Upper lobe of right lung (tissue), 1 donor: ENCODE measurements at regions not wholly inside any gene's neighbourhood (a gene's known extent, or its start where the extent isn't known, plus 50 kb on each side); places are given as distances from the start of the nearest gene placed in this dataset.

Source experiments
- ATAC-seq: fragments of 200-7000 bp; cut with Tn5 transposase; one replicate; pipeline ENCODE4 v1.9.1; 2020; ENCODE audit warnings: mild to moderate bottlenecking, moderate library complexity
- DNase-seq: peaks from one replicate; pipeline ENCODE4 v3.0.0-alpha.2; 2020
- H3K27ac ChIP-seq: fragments of 200-600 bp; one replicate; pipeline ENCODE4 v1.8.0; 2022
- H3K27me3 ChIP-seq: fragments of 200-600 bp; one replicate; pipeline ENCODE4 v1.8.0; 2022; ENCODE audit warnings: mild to moderate bottlenecking
- H3K36me3 ChIP-seq: fragments of 200-600 bp; one replicate; pipeline ENCODE4 v1.8.0; 2022
- H3K4me1 ChIP-seq: fragments of 200-600 bp; one replicate; pipeline ENCODE4 v1.8.0; 2022
- H3K4me3 ChIP-seq: fragments of 200-600 bp; one replicate; pipeline ENCODE4 v1.8.0; 2022; ENCODE audit warnings: mild to moderate bottlenecking
- H3K9me3 ChIP-seq: fragments of 200-600 bp; one replicate; pipeline ENCODE4 v1.8.0; 2022
- intact Hi-C: fragments of 100-400 bp; cut with DNase I; formaldehyde crosslinking; loops from one replicate; pipeline ENCODE4 v1.11.0; 2022
- TF ChIP-seq, protein P1 (sequence below): fragments of 200-600 bp; IDR thresholded peaks from one replicate; pipeline ENCODE4 v1.8.0; 2022; ENCODE audit warnings: antibody characterized with exemption
- donor health status: DM: no; HTN: yes; CAD: no; lungs with severe emphysema.

DNA sequence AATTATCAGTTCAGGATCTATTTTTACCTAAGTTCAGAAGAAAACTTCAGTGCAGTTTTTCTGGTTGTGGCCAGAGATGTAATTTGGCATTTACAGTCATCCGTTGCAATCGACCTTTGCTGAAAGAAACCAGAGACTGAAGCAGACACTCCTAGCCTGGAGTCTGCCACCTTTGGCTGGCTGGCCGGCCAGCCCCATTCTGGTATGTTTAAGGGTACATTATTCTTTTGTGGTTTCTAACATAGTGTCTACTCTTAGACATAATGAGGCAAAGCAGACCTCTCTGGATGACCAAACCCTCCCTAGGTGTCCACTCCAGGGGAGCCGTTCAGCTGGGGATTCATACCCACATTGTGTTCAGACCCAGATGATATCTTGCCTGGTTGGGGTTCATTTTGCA is 275.9 kb upstream of the TPM1 start:
- Histone ChIP-seq H3K4me1 (no peaks in the 10 kb centered on the region), H3K27me3 (no peaks in the 10 kb centered on the region), H3K9me3 (no peaks in the 10 kb centered on the region), H3K4me3 (no peak overlapping the region), H3K27ac (no peak overlapping the region), H3K36me3 (peaks cover 5% of the 10 kb centered on the region)
- TF ChIP-seq, protein P1, sequence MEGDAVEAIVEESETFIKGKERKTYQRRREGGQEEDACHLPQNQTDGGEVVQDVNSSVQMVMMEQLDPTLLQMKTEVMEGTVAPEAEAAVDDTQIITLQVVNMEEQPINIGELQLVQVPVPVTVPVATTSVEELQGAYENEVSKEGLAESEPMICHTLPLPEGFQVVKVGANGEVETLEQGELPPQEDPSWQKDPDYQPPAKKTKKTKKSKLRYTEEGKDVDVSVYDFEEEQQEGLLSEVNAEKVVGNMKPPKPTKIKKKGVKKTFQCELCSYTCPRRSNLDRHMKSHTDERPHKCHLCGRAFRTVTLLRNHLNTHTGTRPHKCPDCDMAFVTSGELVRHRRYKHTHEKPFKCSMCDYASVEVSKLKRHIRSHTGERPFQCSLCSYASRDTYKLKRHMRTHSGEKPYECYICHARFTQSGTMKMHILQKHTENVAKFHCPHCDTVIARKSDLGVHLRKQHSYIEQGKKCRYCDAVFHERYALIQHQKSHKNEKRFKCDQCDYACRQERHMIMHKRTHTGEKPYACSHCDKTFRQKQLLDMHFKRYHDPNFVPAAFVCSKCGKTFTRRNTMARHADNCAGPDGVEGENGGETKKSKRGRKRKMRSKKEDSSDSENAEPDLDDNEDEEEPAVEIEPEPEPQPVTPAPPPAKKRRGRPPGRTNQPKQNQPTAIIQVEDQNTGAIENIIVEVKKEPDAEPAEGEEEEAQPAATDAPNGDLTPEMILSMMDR, result no peak
- no peak for ATAC-seq
- intact Hi-C loops, result no loop called here
- DNase-seq, result no peak

DNA sequence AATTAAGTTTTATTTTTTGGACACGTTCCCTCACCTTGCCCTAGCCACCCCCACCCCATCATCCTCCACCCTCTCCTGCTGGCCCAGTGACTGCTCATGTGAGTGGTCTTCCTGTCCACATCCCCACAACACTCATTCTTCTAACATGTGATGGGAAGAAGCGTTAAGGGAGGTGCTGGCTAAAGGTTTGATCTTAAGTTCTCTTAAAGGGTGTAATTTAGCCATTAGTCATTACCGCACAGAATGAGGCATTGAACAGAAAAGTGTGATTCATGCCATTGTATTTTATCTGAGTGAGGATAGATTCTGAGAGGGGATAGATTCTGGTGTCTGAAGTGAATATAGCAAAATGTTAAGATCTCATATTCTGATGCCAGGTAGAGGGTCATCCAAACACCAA is 272.9 kb upstream of the TPM1 start:
- no peak for DNase-seq
- H3K27ac ChIP-seq, result no peak overlapping the region
- no peaks in the 10 kb centered on the region for H3K4me1 ChIP-seq
- ATAC-seq, result no peak
- peaks cover 5% of the 10 kb centered on the region for H3K36me3 ChIP-seq
- H3K4me3 ChIP-seq, result no peak overlapping the region
- no peaks in the 10 kb centered on the region for H3K27me3 ChIP-seq
- no peaks in the 10 kb centered on the region for H3K9me3 ChIP-seq
- intact Hi-C loops, result no loop called here
- TF ChIP-seq, protein P1, result no peak

DNA sequence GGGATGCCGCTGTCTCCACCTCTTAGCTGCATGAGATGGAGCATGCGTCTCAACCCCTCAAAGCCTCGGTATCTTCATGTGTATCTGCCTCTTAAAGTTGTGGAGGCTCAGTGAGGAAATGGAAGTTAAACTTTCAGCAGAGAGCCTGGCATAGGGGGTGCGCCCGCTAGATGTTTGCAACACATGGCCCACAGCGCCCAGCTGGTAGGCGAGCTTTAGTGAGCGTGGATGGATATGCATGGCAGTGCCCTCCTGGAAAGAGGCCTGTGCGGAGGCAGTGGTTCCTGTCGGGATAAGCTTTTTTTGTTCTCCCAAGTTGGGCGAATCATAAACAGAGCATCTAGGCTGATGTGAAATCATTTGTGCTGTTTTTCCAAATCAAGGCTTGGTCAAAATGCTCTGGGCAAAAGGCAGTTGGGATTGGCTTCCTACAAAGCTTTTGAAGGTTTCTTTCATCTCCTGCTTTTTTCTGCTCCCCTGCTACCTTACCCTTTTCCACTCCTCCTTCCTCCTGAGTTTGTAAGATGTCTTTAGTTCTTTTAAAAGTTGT is 272.4 kb upstream of the TPM1 start:
- Histone ChIP-seq H3K4me3 (no peak overlapping the region), H3K36me3 (peaks cover 5% of the 10 kb centered on the region), H3K9me3 (no peaks in the 10 kb centered on the region), H3K27me3 (no peaks in the 10 kb centered on the region), H3K4me1 (no peaks in the 10 kb centered on the region), H3K27ac (no peak overlapping the region)
- ATAC-seq, result no peak
- intact Hi-C loops, result no loop called here
- TF ChIP-seq, protein P1, result no peak
- DNase-seq, result no peak

DNA sequence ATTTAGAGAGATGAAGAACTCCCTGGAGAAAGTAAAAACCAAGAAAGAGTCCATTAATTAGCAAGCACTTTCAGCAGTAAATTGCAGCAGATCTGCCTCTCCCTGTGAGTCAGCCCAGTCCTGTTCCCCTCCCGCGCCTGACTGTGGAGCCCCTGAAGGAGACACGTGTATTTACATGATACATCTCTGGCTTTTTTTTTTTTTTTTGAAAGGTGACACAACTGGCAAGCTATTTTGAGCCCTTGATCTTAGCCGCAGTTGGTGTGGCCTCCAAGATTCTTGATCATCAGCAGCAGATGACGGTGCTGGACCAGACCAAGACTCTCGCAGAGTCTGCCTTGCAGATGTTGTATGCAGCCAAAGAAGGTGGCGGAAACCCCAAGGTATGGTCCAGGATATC is 271.8 kb upstream of the TPM1 start:
- Histone ChIP-seq H3K4me1 (no peaks in the 10 kb centered on the region), H3K27ac (no peak overlapping the region), H3K36me3 (peaks cover 5% of the 10 kb centered on the region), H3K4me3 (no peak overlapping the region), H3K9me3 (no peaks in the 10 kb centered on the region), H3K27me3 (no peaks in the 10 kb centered on the region)
- TF ChIP-seq, protein P1, result no peak
- no peak for DNase-seq
- no peak for ATAC-seq
- intact Hi-C loops, result no loop called here

DNA sequence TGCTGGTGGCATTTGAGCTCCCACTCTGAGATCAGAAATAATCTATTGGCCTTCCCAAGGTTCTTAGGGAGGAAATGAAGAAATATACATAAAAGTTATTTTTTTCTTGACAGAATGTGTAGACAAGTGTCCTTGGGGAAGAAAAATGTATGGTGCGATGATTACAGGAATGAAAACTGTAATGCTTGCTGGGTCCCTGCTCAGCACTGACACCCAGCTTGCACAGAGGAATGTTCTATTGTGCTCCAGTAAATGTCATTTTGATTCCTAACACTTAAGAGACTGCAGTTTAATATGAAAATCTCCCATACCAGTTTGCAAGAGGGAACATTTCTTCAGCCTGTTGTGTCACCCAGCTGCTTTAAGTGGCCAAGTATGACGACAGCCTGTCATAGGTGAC is 271.3 kb upstream of the TPM1 start:
- H3K4me3 ChIP-seq, result no peak overlapping the region
- intact Hi-C loops, result no loop called here

More for the DNA sequence above, 271.3 kb upstream of the TPM1 start:
- Histone ChIP-seq H3K27ac (no peak overlapping the region), H3K36me3 (peaks cover 5% of the 10 kb centered on the region), H3K4me1 (no peaks in the 10 kb centered on the region), H3K27me3 (no peaks in the 10 kb centered on the region), H3K9me3 (no peaks in the 10 kb centered on the region)
- TF ChIP-seq, protein P1, result no peak
- DNase-seq (no peak), ATAC-seq (no peak)
